Esophagus squamous epithelium (tissue), 4 donors: ENCODE measurements at regions not wholly inside any gene's neighbourhood (a gene's known extent, or its start where the extent isn't known, plus 50 kb on each side); places are given as distances from the start of the nearest gene placed in this dataset.

Experiments used
- POLR2A ChIP-seq, 4 donors: fragments of 450-650 bp; IDR thresholded peaks; one replicate each; pipeline ENCODE4 v1.6.1; 2017; ENCODE audit warnings: antibody characterized with exemption in 4 of 4, mild to moderate bottlenecking in 4 of 4, moderate library complexity in 3 of 4
- TF ChIP-seq, protein P1 (sequence below), 6 experiments: fragments of 450-650 bp in 4 of 6; fragments of 200-600 bp in 2 of 6; sonication (generic) in 2 of 6; IDR thresholded peaks; one replicate each; pipeline ENCODE4 v1.5.1; 2016 to 2019; ENCODE audit warnings: antibody characterized with exemption in 6 of 6, mild to moderate bottlenecking in 4 of 6, moderate library complexity in 4 of 6

GRCh38 chr6:156633291-156633690 lies 143.9 kb upstream of the ARID1B start:
- TF ChIP-seq POLR2A (IDR thresholded peaks at IDR 0.05): no peak
- TF ChIP-seq, protein P1, sequence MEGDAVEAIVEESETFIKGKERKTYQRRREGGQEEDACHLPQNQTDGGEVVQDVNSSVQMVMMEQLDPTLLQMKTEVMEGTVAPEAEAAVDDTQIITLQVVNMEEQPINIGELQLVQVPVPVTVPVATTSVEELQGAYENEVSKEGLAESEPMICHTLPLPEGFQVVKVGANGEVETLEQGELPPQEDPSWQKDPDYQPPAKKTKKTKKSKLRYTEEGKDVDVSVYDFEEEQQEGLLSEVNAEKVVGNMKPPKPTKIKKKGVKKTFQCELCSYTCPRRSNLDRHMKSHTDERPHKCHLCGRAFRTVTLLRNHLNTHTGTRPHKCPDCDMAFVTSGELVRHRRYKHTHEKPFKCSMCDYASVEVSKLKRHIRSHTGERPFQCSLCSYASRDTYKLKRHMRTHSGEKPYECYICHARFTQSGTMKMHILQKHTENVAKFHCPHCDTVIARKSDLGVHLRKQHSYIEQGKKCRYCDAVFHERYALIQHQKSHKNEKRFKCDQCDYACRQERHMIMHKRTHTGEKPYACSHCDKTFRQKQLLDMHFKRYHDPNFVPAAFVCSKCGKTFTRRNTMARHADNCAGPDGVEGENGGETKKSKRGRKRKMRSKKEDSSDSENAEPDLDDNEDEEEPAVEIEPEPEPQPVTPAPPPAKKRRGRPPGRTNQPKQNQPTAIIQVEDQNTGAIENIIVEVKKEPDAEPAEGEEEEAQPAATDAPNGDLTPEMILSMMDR (IDR thresholded peaks at IDR 0.05): no peak
